B cell (primary cell): ENCODE measurements at regions not wholly inside any gene's neighbourhood (a gene's known extent, or its start where the extent isn't known, plus 50 kb on each side); places are given as distances from the start of the nearest gene placed in this dataset.

ENCODE experiments used
- ATAC-seq: fragments of 200-7000 bp; cut with Tn5 transposase; one replicate; pipeline ENCODE4 v1.10.0; 2021; ENCODE audit warnings: low read depth, mild to moderate bottlenecking, moderate number of reproducible peaks, moderate library complexity
- CTCF ChIA-PET: fragments of 350-600 bp; sonication (Branson Sonifier 250); formaldehyde crosslinking; loops from one replicate; lab custom pipeline; 2021; ENCODE audit warnings: antibody characterized with exemption, inconsistent platforms; lab: Charles Lee
- POLR2A ChIA-PET: fragments of 350-600 bp; sonication (Branson Sonifier 250); formaldehyde crosslinking; loops from one replicate; lab custom pipeline; 2021; ENCODE audit warnings: antibody characterized with exemption; lab: Charles Lee
- DNase-seq: peaks from one replicate; pipeline ENCODE4 v3.0.0; 2013
- H2AFZ ChIP-seq: 2 replicates; pipeline ENCODE4 v1.6.1; 2012; ENCODE audit warnings: mild to moderate bottlenecking, low read depth, low read length; ENCODE audit not compliant: insufficient read depth, poor library complexity, severe bottlenecking
- H3K27ac ChIP-seq, 2 donors: 1 replicate in 1 of 2; 2 replicates in 1 of 2; pipeline ENCODE4 v1.5.1; 2012 to 2013; ENCODE audit warnings: low read length in 2 of 2, mild to moderate bottlenecking in 2 of 2, moderate library complexity in 1 of 2
- H3K27me3 ChIP-seq, 4 experiments: fragments of 200-600 bp in 1 of 4; sonication (generic) in 1 of 4; replicated peaks in 1 of 4; 1 replicate in 2 of 4; 2 replicates in 2 of 4; pipeline versions ENCODE4 v1.6.1 to v1.7.0; 2013 to 2016; ENCODE audit warnings: low read length in 3 of 4, mild to moderate bottlenecking in 2 of 4, mixed read lengths in 1 of 4, moderate library complexity in 1 of 4; ENCODE audit not compliant: insufficient read depth in 4 of 4, control insufficient read depth in 3 of 4; ENCODE audit errors: control extremely low read depth in 1 of 4
- H3K36me3 ChIP-seq, 2 experiments: replicated peaks in 1 of 2; 1 replicate in 1 of 2; 2 replicates in 1 of 2; pipeline versions ENCODE4 v1.6.1 to v1.7.1; 2013; ENCODE audit warnings: low read length in 1 of 2; ENCODE audit not compliant: insufficient read depth in 2 of 2, control insufficient read depth in 1 of 2; ENCODE audit errors: control extremely low read depth in 1 of 2, extremely low read depth in 1 of 2
- H3K4me1 ChIP-seq, 2 donors: fragments of 200-600 bp in 1 of 2; sonication (generic) in 1 of 2; 1 replicate in 1 of 2; 2 replicates in 1 of 2; pipeline versions ENCODE4 v1.5.1 to v1.6.1; 2013 to 2017; ENCODE audit warnings: low read length in 2 of 2; ENCODE audit not compliant: control insufficient read depth in 2 of 2, insufficient read depth in 2 of 2
- H3K4me2 ChIP-seq: replicated peaks from 2 replicates; pipeline ENCODE3; 2012; ENCODE audit warnings: mild to moderate bottlenecking, low read depth, low read length; ENCODE audit not compliant: poor library complexity, severe bottlenecking
- H3K4me3 ChIP-seq, 5 experiments: fragments of 200-600 bp in 1 of 5; sonication (generic) in 1 of 5; 1 replicate in 3 of 5; 2 replicates in 2 of 5; pipeline versions ENCODE4 v1.5.1 to v1.7.0; 2011 to 2016; ENCODE audit warnings: low read length in 4 of 5, mild to moderate bottlenecking in 4 of 5, low read depth in 2 of 5, control low read depth in 1 of 5, moderate library complexity in 1 of 5; ENCODE audit not compliant: insufficient read depth in 1 of 5; ENCODE audit errors: control extremely low read depth in 1 of 5, extremely low read depth in 1 of 5
- H3K79me2 ChIP-seq: fragments of 200-600 bp; sonication (generic); one replicate; pipeline ENCODE4 v1.6.0; 2016; ENCODE audit warnings: low read length; ENCODE audit not compliant: control insufficient read depth, insufficient read depth
- H3K9ac ChIP-seq: fragments of 200-600 bp; sonication (generic); 2 replicates; pipeline ENCODE4 v1.6.1; 2017; ENCODE audit warnings: mild to moderate bottlenecking, low read length, moderate library complexity
- H3K9me3 ChIP-seq, 3 donors: one replicate each; pipeline versions ENCODE4 v1.6.1 to v1.7.1; 2013; ENCODE audit warnings: low read length in 2 of 3; ENCODE audit not compliant: control insufficient read depth in 2 of 3, insufficient read depth in 1 of 3; ENCODE audit errors: control extremely low read depth in 1 of 3
- H4K20me1 ChIP-seq: 2 replicates; pipeline ENCODE4 v1.6.0; 2012; ENCODE audit warnings: mild to moderate bottlenecking, low read length; ENCODE audit not compliant: insufficient read depth, control insufficient read depth, poor library complexity, severe bottlenecking
- H3K27ac Mint-ChIP-seq: one replicate; pipeline ENCODE4 v1.8.0; 2021; ENCODE audit warnings: mixed read lengths
- H3K27me3 Mint-ChIP-seq: one replicate; pipeline ENCODE4 v1.8.0; 2021; ENCODE audit warnings: mixed read lengths
- H3K4me1 Mint-ChIP-seq: one replicate; pipeline ENCODE4 v1.8.0; 2021; ENCODE audit warnings: mixed read lengths
- H3K4me3 Mint-ChIP-seq: one replicate; pipeline ENCODE4 v1.8.0; 2021; ENCODE audit warnings: mixed read lengths
- H3K9me3 Mint-ChIP-seq: one replicate; pipeline ENCODE4 v1.8.0; 2022; ENCODE audit warnings: mixed read lengths; ENCODE audit not compliant: insufficient read depth
- EZH2 ChIP-seq: IDR thresholded peaks from 2 replicates; pipeline ENCODE4 v1.6.1; 2012; ENCODE audit warnings: borderline replicate concordance, low read depth, mild to moderate bottlenecking, moderate library complexity, low read length; ENCODE audit not compliant: insufficient read depth, poor library complexity, severe bottlenecking
- WGBS: methylation state at CpG from one replicate; pipeline ENCODE4 v1.1.5; 2013; ENCODE audit warnings: missing lambda C conversion rate; ENCODE audit not compliant: insufficient coverage; 5-methylcytosine and 5-hydroxymethylcytosine counted together
- intact Hi-C: fragments of 100-400 bp; cut with micrococcal nuclease; formaldehyde crosslinking; loops from one replicate; pipeline ENCODE4 v1.10.0; 2022
- TF ChIP-seq, protein P1 (sequence below): fragments of 200-600 bp; IDR thresholded peaks from one replicate; pipeline ENCODE4 v1.8.0; 2022; ENCODE audit warnings: antibody characterized with exemption, mild to moderate bottlenecking

DNA sequence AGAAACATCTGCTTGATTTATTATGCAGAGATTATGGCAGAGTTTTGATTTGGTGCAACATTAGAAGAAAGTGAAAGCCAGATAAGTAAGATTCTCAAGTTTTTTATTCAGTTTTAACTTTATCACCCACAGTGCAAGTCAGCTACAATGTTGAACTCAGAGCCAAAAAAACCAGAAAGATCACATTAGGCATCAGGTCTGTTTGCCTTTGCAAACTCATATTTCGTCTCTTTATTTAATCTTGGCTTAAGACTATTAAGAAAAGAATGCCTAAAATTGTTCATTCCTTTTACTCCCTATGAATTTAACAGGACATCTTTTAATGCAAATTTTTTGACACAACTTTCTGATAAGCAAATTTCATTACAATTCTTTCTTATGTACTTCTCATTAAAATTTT lies 76.0 kb upstream of the TMEM26 start:
- Histone ChIP-seq H3K4me3 (no peak overlapping the region), H3K79me2 (no peaks in the 10 kb centered on the region), H3K27me3 (peaks cover 0 to 3% (median 0%) of the 10 kb centered on the region in 4 experiments), H4K20me1 (no peaks in the 10 kb centered on the region), H3K9me3 (no peaks in the 10 kb centered on the region), H3K4me2 (no peak overlapping the region), H2AFZ (no peak overlapping the region), H3K4me1 (no peaks in the 10 kb centered on the region), H3K9ac (no peak overlapping the region), H3K27ac (no peak overlapping the region), H3K36me3 (no peaks in the 10 kb centered on the region)
- ATAC-seq (no peak), DNase-seq (no peak)
- Mint-ChIP-seq H3K27me3 (peaks cover 5% of the 10 kb centered on the region), H3K4me3 (no peak overlapping the region), H3K4me1 (no peaks in the 10 kb centered on the region), H3K9me3 (no peaks in the 10 kb centered on the region), H3K27ac (no peak overlapping the region)
- intact Hi-C loops = no loop called here
- ChIA-PET CTCF (no interaction called here), POLR2A (no interaction called here)
- TF ChIP-seq, protein P1, sequence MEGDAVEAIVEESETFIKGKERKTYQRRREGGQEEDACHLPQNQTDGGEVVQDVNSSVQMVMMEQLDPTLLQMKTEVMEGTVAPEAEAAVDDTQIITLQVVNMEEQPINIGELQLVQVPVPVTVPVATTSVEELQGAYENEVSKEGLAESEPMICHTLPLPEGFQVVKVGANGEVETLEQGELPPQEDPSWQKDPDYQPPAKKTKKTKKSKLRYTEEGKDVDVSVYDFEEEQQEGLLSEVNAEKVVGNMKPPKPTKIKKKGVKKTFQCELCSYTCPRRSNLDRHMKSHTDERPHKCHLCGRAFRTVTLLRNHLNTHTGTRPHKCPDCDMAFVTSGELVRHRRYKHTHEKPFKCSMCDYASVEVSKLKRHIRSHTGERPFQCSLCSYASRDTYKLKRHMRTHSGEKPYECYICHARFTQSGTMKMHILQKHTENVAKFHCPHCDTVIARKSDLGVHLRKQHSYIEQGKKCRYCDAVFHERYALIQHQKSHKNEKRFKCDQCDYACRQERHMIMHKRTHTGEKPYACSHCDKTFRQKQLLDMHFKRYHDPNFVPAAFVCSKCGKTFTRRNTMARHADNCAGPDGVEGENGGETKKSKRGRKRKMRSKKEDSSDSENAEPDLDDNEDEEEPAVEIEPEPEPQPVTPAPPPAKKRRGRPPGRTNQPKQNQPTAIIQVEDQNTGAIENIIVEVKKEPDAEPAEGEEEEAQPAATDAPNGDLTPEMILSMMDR = no peak
- TF ChIP-seq EZH2 = no peak
- no CpG with 5 or more reads among the region's 1 CpG for WGBS

DNA sequence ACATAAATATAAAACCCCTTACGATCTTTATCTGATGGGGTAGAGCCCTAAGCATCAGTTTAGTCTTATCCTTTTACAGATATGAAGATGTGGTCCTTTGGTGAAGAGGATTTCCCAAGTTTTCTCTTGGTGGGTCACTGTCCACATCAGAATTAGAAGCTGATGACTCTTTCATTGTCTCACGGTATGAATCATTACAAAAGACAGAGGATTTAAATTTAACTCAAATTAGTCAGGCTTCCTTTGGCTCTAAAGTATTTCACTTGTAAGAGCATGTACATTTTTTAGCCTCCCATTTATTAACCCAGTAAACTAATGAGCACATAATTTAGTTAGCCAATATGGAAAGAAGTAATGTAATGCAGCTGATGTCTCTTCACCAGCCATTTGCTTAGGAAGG lies 49.9 kb upstream of the TMEM26 start:
- Mint-ChIP-seq H3K27ac (no peak overlapping the region), H3K27me3 (peaks cover 7% of the 10 kb centered on the region), H3K4me1 (no peaks in the 10 kb centered on the region), H3K9me3 (no peaks in the 10 kb centered on the region), H3K4me3 (no peak overlapping the region)
- POLR2A ChIA-PET = no interaction called here
- H3K4me2 ChIP-seq = no peak overlapping the region
- H3K9me3 ChIP-seq = no peaks in the 10 kb centered on the region
- no peak for ATAC-seq
- no peak for DNase-seq
- no peak overlapping the region for H3K27ac ChIP-seq
- intact Hi-C loops = no loop called here
- TF ChIP-seq EZH2 = no peak
- TF ChIP-seq, protein P1 = no peak
- H2AFZ ChIP-seq = no peak overlapping the region
- no peaks in the 10 kb centered on the region for H3K36me3 ChIP-seq
- no peak overlapping the region for H3K4me3 ChIP-seq
- H3K27me3 ChIP-seq = no peaks in the 10 kb centered on the region
- no peak overlapping the region for H3K9ac ChIP-seq
- CTCF ChIA-PET = no interaction called here
- no peaks in the 10 kb centered on the region for H3K4me1 ChIP-seq
- no peaks in the 10 kb centered on the region for H3K79me2 ChIP-seq
- H4K20me1 ChIP-seq = no peaks in the 10 kb centered on the region
- no CpG with 5 or more reads among the region's 2 CpGs for WGBS
